GM19452 (cell line): ENCODE measurements at regions not wholly inside any gene's neighbourhood (a gene's known extent, or its start where the extent isn't known, plus 50 kb on each side); places are given as distances from the start of the nearest gene placed in this dataset.
"Not testable (repeated sequence)": the region's sequence is repeated elsewhere in the genome, so short reads cannot be mapped to it uniquely, and the experiment has no call there.

ENCODE experiments used
- ATAC-seq: cut with Tn5 transposase; IDR thresholded peaks from one replicate; pipeline ENCODE4 v1.9.1; 2021; ENCODE audit not compliant: unreplicated experiment

- ATAC-seq: no peak
Measured at GRCh38 chr5:157997991-157998504, 139.1 kb upstream of the CLINT1 start.

DNA sequence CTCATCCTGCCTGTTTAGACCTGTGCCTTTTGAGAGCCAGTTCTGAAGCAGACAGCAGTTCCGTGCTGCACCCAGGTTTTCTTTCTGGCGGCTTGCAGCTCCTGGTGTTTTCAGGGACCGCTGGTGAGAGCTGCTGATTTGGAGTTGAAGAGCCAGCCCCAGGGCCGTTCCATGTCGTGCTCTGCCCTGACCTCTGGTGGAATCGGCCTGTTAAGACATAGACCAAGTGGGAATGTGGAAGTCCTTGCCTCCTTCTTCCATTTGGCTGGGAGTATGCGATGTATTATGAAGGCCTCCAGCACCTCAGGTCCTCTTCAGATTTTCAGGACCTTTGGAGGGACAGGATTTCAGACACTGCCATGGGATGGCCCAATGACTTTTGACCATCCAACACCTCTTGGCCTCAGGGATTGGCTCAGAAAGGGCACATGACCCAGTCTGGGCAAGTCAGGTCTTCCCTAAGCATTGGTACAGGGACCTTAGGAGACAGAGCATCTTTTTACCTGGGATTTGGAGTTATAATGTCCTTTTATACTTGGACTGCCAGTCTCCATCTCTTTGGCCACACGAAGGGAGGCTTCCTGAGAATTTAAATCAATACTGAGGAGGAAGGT lies 136.1 kb upstream of the CLINT1 start:
- no peak for ATAC-seq

- no peak for ATAC-seq
Measured at GRCh38 chr5:157993986-157994691, 135.2 kb upstream of the CLINT1 start.

DNA sequence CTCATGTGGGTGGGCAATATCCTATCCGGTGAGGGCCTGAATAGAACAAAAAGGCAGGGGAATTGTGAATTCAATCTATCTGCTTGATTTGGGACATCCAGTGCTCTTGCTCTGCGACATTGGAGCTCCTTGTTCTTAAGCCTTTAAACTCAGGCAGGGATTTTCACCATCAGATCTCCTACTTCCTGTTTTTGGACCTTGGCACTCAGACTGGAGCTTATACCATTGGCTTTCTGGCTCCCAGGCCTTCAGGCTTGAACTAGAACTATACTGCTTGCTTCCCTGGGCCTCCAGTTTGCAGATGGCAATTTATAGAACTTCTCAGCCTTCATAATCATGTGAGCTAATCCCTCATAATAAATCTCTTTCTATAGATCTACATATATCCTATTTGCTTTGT lies 134.3 kb upstream of the CLINT1 start:
- ATAC-seq: no peak

- no peak for ATAC-seq
Measured at GRCh38 chr5:157990583-157991181, 131.7 kb upstream of the CLINT1 start.

DNA sequence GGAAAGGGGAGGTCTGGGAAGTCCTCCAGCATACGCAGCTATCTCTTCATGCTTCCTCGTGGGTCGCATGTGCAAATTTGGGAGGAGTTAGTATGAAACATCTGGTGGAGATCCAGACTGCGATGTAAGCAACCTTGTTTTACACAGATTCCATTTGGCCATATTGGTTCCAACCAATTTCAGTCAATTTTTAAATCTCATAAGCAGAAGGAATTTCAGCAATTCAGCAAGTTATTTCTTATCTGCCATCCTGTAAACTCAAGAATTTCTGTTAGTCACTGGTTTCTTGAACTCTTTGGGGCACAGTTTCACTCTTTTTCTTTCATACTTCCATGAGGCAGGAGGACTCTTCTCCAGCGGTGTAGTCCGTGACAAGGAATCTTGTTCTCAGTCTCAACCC lies 130.4 kb upstream of the CLINT1 start:
- ATAC-seq: no peak

GRCh38 chr5:157987259-157987658 lies 128.3 kb upstream of the CLINT1 start:
- no peak for ATAC-seq

DNA sequence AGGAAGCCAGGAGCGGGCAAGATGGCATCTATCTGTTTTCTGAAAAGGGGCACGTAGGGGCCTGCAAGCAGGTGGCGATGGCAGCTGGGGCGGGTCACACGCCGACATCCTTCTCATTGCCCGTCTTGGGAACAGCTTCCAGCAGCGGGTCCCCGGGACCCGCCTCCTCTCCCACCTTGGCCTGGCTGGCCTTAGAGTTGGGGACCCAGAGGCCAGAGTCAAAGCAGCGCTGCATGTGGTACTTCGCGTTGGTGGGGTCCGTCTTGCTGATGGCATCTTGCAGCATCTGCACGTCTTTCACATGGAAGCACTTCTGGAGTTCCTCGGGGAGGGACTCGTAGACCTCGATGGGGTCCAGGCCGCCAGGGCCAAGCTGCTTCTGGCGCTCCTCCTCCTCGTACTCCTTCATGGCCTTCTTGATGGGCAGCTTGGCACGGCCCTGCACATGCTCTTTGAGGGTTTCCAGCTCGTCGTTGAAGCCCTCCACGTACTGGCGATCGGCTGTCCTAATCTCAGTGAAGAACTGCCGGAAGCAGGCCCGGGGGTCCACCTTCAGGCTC lies 127.6 kb upstream of the CLINT1 start:
- ATAC-seq: no peak

DNA sequence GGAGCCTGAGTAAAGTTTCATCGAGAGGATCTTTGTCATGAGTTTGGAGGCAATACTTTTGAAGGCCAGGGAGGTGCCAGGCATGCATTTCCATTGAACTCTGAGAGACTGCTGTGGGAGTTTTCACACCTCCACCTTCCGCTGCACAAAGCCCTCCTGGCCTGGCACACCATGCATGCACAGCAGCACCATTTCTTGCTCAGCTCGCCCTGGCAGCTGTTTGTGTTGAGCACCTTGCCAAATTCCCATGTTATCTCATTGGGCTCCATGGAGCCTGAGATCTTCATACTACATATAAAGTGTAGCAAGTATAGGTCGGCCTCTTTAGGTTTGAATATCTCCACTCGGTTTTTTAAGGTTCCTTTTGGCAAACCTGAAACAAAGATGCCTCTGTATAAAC lies 125.7 kb upstream of the CLINT1 start:
- no peak for ATAC-seq

DNA sequence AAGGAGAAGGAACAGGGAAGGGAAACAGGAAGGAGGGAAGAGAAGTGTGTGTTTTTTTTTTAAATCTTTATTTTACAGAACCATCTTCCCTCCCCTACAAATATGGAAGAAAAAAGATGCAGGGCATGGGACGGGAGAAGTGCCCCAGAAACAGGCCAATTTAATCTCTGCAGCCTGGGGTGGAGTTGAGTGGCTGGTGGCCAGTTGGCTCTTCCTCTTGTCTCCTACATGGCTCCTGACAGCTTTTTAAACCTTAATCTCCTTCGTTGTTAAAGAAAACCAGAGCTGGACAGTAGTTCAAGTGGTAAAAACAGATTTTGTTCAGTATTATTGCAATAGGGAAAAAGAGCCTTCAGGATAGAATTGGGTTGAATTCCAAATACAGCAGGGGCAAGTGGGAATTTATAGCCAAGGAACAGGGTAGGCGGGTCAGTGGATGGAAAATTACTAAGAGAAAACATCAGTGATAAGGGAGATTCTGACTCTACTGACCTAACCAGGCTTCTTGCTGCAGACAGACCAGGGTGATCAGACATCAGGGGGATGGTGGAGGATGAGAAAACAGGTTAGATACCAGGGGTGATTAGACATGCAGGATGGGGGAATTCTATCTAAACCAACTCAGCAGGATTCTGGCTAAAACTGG lies 125.1 kb upstream of the CLINT1 start:
- no peak for ATAC-seq

- ATAC-seq: no peak
Measured at GRCh38 chr5:157978061-157978460, 119.1 kb upstream of the CLINT1 start.

- no peak for ATAC-seq
Measured at GRCh38 chr5:157976429-157976828, 117.5 kb upstream of the CLINT1 start.

- no peak for ATAC-seq
Measured at GRCh38 chr5:157972579-157972978, 113.6 kb upstream of the CLINT1 start.

DNA sequence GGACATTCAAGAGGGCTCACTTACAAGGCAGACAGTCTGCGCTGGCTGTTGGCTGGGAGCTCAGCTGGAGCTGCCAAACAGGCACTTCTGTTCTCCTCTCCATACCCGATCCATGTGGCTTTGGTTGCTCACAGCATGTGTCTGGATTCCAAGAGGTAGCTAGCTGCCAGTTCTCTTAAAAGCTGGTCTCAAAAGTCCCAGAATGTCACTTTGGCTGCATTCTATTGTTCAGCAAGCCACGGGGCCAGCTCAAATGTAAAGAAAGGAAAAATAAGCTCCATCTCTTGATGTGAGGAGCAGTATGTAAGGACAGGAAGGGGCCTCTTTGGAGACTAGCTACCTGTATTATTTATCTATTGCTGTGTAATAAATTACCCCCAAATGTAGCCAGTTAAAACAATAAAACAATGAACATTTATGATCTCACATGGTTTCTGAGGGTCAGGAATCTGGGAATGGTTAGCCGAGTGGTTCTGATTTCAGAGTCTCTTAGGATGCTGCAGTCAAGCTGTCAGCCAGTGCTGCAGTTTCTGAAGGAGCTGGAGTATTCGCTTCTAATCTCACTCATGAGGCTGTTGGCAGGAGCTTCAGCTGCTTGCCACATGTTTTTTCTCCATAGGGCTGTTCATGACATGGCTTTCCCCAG lies 112.7 kb upstream of the CLINT1 start:
- no peak for ATAC-seq

- ATAC-seq: not testable (repeated sequence)
Measured at GRCh38 chr5:157968570-157968969, 109.6 kb upstream of the CLINT1 start.

GRCh38 chr5:157965989-157966388 lies 107.0 kb upstream of the CLINT1 start:
- no peak for ATAC-seq

DNA sequence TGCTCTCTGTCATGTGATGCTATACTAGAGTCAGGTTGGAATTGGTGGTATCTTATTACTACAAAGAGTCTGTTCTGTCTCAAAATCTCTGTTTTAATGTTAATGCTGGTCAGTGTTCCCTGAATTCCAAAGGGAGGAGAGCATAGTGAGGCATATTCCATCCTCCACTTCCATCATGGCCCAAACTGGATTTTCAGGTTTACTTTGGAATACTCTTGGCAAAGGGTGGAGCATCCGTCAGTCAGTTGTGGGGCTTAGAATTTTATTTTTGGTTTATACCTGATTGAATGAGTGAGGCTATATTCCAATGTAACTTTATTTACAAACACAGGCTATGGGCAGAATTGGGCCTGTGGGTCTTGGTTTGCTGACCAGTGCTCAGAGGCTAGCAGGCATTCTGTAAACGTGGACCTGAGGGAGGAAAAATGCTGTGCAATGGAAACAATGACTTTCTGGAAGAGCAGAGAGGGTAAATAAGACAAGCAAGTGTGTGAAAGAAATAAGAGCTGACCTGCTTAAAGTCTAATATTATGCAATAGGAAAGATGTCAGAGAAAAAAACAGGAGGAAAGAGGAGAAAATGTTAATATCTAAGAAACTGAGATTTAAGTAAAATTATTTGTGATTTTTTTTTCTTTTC lies 106.2 kb upstream of the CLINT1 start:
- ATAC-seq: no peak

GRCh38 chr5:157963761-157964160 lies 104.8 kb upstream of the CLINT1 start:
- no peak for ATAC-seq

DNA sequence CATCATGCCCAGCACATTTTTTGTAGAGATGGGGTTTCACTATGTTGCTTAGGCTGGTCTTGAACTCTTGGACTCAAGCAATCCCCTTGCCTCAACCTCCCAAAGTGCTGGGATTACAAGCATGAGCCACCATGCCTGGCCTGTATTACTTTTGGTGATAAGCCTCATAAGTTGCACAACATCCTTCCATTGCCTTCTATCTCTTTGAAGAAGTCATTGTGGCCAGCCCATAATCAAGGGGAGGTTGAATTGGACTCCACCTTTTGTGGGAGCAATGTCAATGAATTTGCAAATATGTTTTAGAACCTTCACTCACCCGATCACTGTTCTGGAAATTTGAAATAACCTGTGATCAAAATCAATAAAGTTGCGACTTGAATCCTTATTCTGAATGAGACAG lies 104.3 kb upstream of the CLINT1 start:
- ATAC-seq: no peak

DNA sequence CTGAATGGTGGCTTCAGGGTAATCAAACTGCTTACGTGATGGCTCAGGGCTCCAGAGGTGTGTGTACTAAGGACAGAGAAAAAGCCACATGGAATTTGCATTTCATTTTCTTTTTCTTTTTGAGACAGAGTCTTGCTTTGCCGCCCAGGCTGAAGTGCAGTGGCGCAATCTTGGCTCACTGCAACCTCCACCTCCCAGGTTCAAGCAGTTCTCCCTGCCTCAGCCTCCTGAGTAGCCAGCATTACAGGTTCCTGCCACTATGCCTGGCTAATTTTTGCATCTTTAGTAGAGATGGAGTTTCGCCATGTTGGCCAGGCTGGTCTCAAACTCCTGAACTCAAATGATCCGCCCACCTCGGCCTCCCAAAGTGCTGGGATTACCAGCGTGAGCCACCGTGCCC lies 103.7 kb upstream of the CLINT1 start:
- ATAC-seq: not testable (repeated sequence)
